ENCODE measurements at regions not wholly inside any gene's neighbourhood (a gene's known extent, or its start where the extent isn't known, plus 50 kb on each side); places are given as distances from the start of the nearest gene placed in this dataset.

DNA sequence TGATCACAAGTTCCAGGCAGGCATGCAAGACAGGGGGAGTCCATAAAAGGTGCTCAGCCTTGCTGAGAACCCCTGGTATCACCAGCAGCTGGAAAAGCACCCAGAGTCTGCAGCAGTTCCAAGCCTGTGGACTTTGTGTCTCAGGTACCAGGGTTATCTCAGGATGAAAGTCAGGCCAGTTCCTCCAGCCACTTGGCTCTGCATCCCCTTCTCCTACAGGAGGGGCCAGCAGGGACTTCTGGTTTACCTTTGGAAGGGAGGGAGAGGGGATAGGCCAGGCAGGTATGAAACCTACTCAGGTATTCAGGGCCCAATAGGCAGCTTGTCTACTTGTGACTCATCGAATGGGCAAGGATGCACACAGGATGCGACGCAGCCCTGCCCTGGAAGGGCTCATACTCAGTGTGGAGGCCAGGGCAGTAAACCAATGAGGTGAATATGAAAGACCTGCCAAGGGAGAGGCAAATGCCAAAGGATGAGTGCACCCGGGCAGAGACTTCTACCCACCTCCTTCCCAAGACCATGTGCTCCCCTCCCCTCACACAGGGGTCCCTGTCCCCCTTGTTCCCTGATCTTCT lies 148.2 kb downstream of the SLC38A6 start:
- TF ChIP-seq NRF1 (IDR thresholded peaks at IDR 0.05; ENCODE audit: low read depth, low read length), result no peak
- TF ChIP-seq, protein P1, sequence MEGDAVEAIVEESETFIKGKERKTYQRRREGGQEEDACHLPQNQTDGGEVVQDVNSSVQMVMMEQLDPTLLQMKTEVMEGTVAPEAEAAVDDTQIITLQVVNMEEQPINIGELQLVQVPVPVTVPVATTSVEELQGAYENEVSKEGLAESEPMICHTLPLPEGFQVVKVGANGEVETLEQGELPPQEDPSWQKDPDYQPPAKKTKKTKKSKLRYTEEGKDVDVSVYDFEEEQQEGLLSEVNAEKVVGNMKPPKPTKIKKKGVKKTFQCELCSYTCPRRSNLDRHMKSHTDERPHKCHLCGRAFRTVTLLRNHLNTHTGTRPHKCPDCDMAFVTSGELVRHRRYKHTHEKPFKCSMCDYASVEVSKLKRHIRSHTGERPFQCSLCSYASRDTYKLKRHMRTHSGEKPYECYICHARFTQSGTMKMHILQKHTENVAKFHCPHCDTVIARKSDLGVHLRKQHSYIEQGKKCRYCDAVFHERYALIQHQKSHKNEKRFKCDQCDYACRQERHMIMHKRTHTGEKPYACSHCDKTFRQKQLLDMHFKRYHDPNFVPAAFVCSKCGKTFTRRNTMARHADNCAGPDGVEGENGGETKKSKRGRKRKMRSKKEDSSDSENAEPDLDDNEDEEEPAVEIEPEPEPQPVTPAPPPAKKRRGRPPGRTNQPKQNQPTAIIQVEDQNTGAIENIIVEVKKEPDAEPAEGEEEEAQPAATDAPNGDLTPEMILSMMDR (IDR thresholded peaks at IDR 0.05; ENCODE audit: control extremely low read depth in 1 of 3, insufficient read depth in 1 of 3, low read depth in 1 of 3, low read length in 3 of 3), result no peak
- TF ChIP-seq GTF2F1 (IDR thresholded peaks at IDR 0.05; ENCODE audit: borderline replicate concordance, low read depth, low read length), result no peak
- TF ChIP-seq EZH2 (IDR thresholded peaks at IDR 0.05; ENCODE audit: low read depth, low read length, severe bottlenecking), result no peak
- TF ChIP-seq GABPA (IDR thresholded peaks at IDR 0.05; ENCODE audit: borderline replicate concordance, insufficient read depth, low read length), result no peak
- no peak for TF ChIP-seq TAF1 (IDR thresholded peaks at IDR 0.05; ENCODE audit: low read depth, low read length)
- no peak for TF ChIP-seq JUN (IDR thresholded peaks at IDR 0.05; ENCODE audit: low read depth, low read length)
- TF ChIP-seq, protein P2, sequence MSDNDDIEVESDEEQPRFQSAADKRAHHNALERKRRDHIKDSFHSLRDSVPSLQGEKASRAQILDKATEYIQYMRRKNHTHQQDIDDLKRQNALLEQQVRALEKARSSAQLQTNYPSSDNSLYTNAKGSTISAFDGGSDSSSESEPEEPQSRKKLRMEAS (IDR thresholded peaks at IDR 0.05), result no peak
- TF ChIP-seq RAD21 (IDR thresholded peaks at IDR 0.05 in 1 of 2, conservative IDR thresholded peaks at IDR 0.05 in 1 of 2; ENCODE audit: low read depth in 2 of 2, low read length in 2 of 2), result no peak
- no peak for TF ChIP-seq POLR2A (IDR thresholded peaks at IDR 0.05; ENCODE audit: control extremely low read depth in 1 of 2, low read depth in 2 of 2, low read length in 2 of 2)
- TF ChIP-seq EGR1 (IDR thresholded peaks at IDR 0.05; ENCODE audit: borderline replicate concordance, low read depth, low read length), result no peak
